ENCODE measurements at regions not wholly inside any gene's neighbourhood (a gene's known extent, or its start where the extent isn't known, plus 50 kb on each side); places are given as distances from the start of the nearest gene placed in this dataset.
A peak's percentile ranks its signal among the peaks of the same experiment; 100 is the strongest.

DNA sequence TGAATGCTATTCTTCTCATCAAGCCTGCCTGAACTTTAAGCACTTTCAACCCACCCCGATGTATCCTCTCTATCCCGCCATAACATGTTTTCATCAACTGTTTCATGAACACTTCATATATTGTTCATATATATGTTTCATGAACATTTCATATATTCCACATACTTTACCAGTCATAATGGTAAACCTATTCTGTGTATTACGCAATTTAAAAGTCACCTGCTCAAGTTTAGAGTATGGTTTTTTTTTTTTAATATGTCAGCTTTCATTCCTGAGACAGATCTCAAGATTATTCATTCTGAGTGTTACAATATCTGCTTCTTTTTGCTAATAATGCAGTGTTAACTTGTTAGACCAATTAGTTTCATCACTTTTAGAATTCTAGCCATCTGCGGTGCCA is 140.7 kb downstream of the SIPA1L2 start:
- H3K14ac ChIP-seq (ENCODE audit: insufficient read length): no peak overlapping the region
- no peaks in the 10 kb centered on the region for H3K36me3 ChIP-seq (ENCODE audit: control insufficient read depth in 2 of 4, insufficient read depth in 4 of 4, low read length in 3 of 4)
- H3K27me3 ChIP-seq (replicated peaks in 1 of 4; ENCODE audit: control insufficient read depth in 3 of 4, extremely low read depth in 1 of 4, insufficient read depth in 3 of 4, low read length in 3 of 4): no peaks in the 10 kb centered on the region
- no peak overlapping the region for H3K4ac ChIP-seq (replicated peaks; ENCODE audit: insufficient read length, low read depth, low read length)
- TF ChIP-seq CBX8 (IDR thresholded peaks at IDR 0.05; ENCODE audit: borderline replicate concordance, low read depth, low read length) (no peak), CEBPB (IDR thresholded peaks at IDR 0.05; ENCODE audit: low read depth, low read length) (peak; percentile 43; the same call in 1 of the 2 replicates)
- no peak for FAIRE-seq
- no peaks in the 10 kb centered on the region for H3K23me2 ChIP-seq (ENCODE audit: low read depth, low read length)
- no peaks in the 10 kb centered on the region for H3K9me3 ChIP-seq (ENCODE audit: insufficient read depth in 2 of 2, low read depth in 1 of 2, low read length in 1 of 2)
- H3K27ac ChIP-seq (ENCODE audit: low read depth, low read length): no peak overlapping the region
- no peak overlapping the region for H2AK5ac ChIP-seq (ENCODE audit: low read depth, low read length)
- no peak overlapping the region for H4K5ac ChIP-seq (ENCODE audit: insufficient read length, low read depth, low read length)
- H4K8ac ChIP-seq (ENCODE audit: extremely low read depth, insufficient read depth, low read length): no peak overlapping the region
- H2BK15ac ChIP-seq (ENCODE audit: low read length): no peak overlapping the region
- no peak overlapping the region for H3K4me3 ChIP-seq (ENCODE audit: extremely low read depth in 1 of 4, insufficient read depth in 2 of 4, low read depth in 3 of 4, low read length in 4 of 4)
- no peak overlapping the region for H2BK5ac ChIP-seq (ENCODE audit: low read depth, low read length)
- no peak overlapping the region for H2BK120ac ChIP-seq (replicated peaks; ENCODE audit: low read depth, low read length)
- no peak overlapping the region for H4K91ac ChIP-seq (replicated peaks; ENCODE audit: insufficient read length, low read length)
- H3K9ac ChIP-seq (replicated peaks in 1 of 4; ENCODE audit: extremely low read depth in 1 of 4, low read depth in 3 of 4, low read length in 3 of 4): no peak overlapping the region
- no peak overlapping the region for H3K56ac ChIP-seq (replicated peaks; ENCODE audit: insufficient read length, low read depth, low read length)
- POLR2A ChIA-PET (ENCODE audit: partially characterized antibody): no interaction called here
- no peak overlapping the region for H2AFZ ChIP-seq (ENCODE audit: low read length)
- 89% methylated on average over 4 of the region's 4 CpGs; no CpG with 5 or more reads in 1 of the 2 experiments for WGBS, 2 experiments (ENCODE audit: extremely low coverage in 1 of 2, insufficient coverage in 1 of 2, insufficient read length in 1 of 2, insufficient replicate concordance in 2 of 2, low coverage in 1 of 2, low lambda C conversion rate in 2 of 2, missing lambda C conversion rate in 1 of 2)
- no peak overlapping the region for H3K23ac ChIP-seq (ENCODE audit: insufficient read length)
- no peak for DNase-seq (ENCODE audit: low read depth in 1 of 2, low spot score in 2 of 2)
- H3K4me2 ChIP-seq (ENCODE audit: insufficient read depth in 1 of 2, low read depth in 2 of 2, low read length in 2 of 2): no peak overlapping the region
- CTCF ChIA-PET (ENCODE audit: partially characterized antibody): no interaction called here
- H3K79me2 ChIP-seq (ENCODE audit: control insufficient read depth in 1 of 2, insufficient read depth in 2 of 2, low read length in 2 of 2): no peaks in the 10 kb centered on the region
- H2BK12ac ChIP-seq (ENCODE audit: low read depth, low read length): no peak overlapping the region
- H2BK20ac ChIP-seq (ENCODE audit: low read length): no peak overlapping the region
- H3K4me1 ChIP-seq (replicated peaks in 1 of 4; ENCODE audit: control insufficient read depth in 3 of 4, insufficient read depth in 4 of 4, low read length in 3 of 4): no peaks in the 10 kb centered on the region
- no peak overlapping the region for H3K18ac ChIP-seq (ENCODE audit: extremely low read depth, low read length)
- H4K20me1 ChIP-seq (replicated peaks in 1 of 2; ENCODE audit: control insufficient read depth in 1 of 2, insufficient read depth in 2 of 2, low read length in 2 of 2): peaks cover 0 to 3% of the 10 kb centered on the region in 2 experiments
- H3K79me1 ChIP-seq (ENCODE audit: low read depth, low read length): no peaks in the 10 kb centered on the region

All from H1 (cell line).